ENCODE measurements at regions not wholly inside any gene's neighbourhood (a gene's known extent, or its start where the extent isn't known, plus 50 kb on each side); places are given as distances from the start of the nearest gene placed in this dataset.
"Not testable (repeated sequence)": the region's sequence is repeated elsewhere in the genome, so short reads cannot be mapped to it uniquely, and the experiment has no call there.

DNA sequence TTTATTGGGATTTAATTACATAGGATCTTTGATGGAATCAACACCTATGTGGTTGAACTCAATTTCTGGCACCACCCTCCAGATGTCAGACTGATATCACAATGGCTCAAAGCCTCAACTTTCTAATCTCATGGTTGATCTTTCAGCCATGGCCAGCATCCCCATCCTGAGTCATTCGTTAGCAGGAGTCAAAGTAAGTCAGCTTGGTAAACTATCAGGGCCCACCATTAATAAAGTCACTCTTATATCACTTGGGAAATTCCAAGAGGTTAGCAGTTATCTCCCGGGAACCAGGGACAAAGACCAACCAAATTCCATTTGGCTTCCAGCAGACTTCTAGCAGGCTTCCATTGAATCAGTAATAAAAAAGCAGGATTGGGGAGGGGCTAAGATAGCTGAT is 50.7 kb upstream of the TNFSF4 start:
- in situ Hi-C loops (cut with MboI; ENCODE audit: low sequenced_read_pairs), result no loop called here

DNA sequence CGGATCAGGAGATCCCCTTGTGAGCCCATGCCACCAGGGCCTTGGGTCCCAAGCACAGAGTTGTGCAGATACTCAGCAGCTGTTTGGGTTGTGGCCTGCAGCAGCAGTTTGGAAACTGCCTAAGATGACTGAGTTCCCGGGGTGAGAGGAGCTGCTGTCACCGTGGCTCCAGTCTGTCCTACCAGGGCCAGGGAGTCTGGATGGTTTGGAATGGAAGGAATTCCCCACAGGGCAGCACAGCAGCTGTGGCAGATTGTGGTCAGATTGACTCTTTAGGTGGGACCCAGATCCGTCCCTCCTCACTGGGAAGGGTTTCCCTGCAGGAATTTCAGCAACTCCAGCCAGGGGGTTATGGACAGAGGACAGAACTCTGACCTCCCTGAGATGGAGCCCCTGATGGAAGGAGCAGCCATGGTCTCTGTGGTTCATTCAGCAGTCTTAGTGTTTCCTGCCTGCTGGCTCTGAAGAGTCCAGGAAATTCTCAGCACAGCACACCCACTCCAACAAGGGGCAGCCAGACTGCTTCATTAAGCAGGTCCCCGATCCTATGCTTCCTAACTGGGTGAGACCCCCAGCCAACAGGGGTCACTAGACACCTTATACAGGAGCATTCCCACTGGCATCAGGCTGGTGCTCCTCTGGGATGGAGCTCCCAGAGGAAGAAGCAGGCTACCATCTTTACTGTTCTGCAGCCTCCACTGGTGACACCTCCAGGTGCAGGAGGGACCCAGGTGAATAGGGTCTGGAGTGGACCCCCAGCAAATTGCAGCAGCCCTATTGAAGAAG is 51.5 kb upstream of the TNFSF4 start:
- in situ Hi-C loops (cut with MboI; ENCODE audit: low sequenced_read_pairs), result no loop called here

DNA sequence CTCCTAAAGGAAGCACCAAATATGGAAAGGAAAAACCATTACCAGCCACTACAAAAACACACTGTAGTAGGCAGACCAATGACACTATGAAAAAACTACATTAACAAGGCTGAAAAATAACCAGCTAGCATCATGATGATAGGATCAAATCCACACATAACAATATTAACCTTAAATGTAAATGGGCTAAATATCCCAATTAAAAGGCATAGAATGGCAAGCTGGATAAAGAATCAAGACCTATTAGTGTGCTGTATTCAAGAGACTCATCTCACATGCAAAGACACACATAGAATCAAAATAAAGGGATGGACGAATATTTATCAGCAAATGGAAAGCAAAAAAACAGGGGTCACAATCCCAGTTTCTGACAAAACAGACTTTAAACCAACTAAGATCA is 53.2 kb upstream of the TNFSF4 start:
- in situ Hi-C loops (cut with MboI; ENCODE audit: low sequenced_read_pairs), result not testable (repeated sequence)

DNA sequence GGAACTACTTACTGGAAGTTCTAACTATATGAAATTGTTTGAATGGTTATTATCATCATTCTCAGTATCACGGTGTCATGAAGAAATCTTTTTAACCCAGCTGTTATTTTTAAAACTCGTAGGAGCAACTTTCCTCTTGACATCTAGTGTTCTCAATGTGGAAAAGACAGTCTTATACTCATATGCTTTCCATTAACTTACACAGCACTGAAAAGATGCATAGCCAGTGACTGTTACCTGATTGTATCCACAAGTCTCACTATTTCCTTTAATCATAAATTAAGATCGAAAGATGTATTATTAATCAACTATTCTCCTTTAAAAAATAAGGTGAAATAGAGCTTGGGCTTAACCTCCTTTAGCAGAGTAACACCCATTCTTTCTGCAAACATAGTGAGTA is 59.7 kb upstream of the TNFSF4 start:
- in situ Hi-C loops (cut with MboI; ENCODE audit: low sequenced_read_pairs), result no loop called here

GRCh38 chr1:173267453-173267945 is 60.4 kb upstream of the TNFSF4 start:
- in situ Hi-C loops (cut with MboI; ENCODE audit: low sequenced_read_pairs), result no loop called here

GRCh38 chr1:173268261-173268660 is 61.1 kb upstream of the TNFSF4 start:
- in situ Hi-C loops (cut with MboI; ENCODE audit: low sequenced_read_pairs), result no loop called here

GRCh38 chr1:173268786-173269277 is 61.7 kb upstream of the TNFSF4 start:
- in situ Hi-C loops (cut with MboI; ENCODE audit: low sequenced_read_pairs), result no loop called here

DNA sequence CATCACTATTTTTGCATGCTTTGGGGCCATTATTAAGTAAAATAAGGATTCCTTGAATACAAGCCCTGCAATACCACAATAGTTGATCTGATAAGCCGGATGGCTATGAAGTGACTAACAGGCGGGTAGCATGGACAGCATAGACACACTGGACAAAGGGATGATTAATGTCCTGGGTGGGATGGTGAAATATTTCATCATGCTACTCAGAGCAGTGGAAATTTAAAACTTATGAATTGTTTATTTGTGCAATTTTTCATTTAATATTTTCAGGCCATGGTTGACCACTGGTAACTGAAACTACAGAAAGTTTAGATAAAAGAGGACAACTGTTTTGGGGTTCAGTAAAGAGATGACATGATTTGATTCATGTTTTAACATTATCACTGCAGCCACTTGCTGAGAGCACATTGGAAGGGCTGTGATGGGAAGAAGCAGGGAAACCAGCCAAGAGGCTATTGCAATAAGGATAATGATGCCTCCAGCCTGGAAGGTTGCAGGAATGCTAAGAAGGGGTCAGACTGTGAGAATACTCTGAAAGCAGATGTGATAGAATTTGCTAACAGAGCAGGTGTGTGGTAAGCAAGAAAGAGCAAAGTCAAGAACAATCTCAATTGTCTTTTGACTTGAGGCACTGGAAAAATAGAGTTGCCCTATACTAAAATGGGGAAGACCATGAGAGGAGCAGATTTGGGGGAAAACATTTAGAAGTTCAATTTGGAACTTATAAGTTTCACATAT is 62.5 kb upstream of the TNFSF4 start:
- in situ Hi-C loops (cut with MboI; ENCODE audit: low sequenced_read_pairs), result no loop called here

- in situ Hi-C loops (cut with MboI; ENCODE audit: low sequenced_read_pairs), result no loop called here
Measured at GRCh38 chr1:173270243-173270642, 63.1 kb upstream of the TNFSF4 start.

GRCh38 chr1:173271021-173271420 is 63.9 kb upstream of the TNFSF4 start:
- in situ Hi-C loops (cut with MboI; ENCODE audit: low sequenced_read_pairs), result not testable (repeated sequence)

GRCh38 chr1:173275496-173275895 is 68.4 kb upstream of the TNFSF4 start:
- in situ Hi-C loops (cut with MboI; ENCODE audit: low sequenced_read_pairs), result no loop called here

GRCh38 chr1:173276922-173277800 is 70.0 kb upstream of the TNFSF4 start:
- in situ Hi-C loops (cut with MboI; ENCODE audit: low sequenced_read_pairs), result no loop called here

DNA sequence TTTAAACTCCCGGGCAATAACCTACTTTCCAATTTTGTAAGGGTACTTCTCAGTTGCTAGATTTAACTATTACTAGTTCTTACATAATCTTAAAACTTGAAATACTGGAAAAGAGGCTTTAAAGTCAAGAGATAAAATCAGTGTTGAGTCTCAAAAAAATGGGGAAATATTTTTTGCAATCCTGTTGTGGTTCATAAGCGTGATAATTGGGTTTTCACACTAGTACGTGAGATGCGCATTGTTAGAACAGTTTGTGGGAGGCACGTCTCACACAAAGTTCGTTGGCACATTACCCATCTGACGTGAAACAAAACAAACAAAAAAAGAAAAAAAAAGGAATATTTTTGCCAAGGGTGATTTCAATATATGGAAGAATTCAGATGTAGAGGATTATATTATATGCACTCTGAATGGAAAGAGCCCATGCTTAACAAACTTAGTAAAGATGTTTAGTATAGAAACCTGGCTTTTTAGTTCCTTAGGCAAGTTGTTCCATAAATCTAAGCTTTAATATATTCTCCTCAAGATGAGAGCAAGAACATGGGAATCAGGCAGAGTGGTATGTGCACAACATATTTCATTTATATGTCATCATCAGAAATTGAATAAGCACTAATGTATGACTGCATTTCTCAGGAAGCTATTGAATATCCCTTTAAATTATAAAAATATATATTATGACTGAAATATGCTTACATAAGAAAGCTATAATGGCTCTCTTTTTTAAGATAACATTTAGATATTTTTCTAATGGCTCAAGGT is 73.9 kb upstream of the TNFSF4 start:
- in situ Hi-C loops (cut with MboI; ENCODE audit: low sequenced_read_pairs), result no loop called here

GRCh38 chr1:173285048-173285447 is 77.9 kb upstream of the TNFSF4 start:
- in situ Hi-C loops (cut with MboI; ENCODE audit: low sequenced_read_pairs), result no loop called here

- in situ Hi-C loops (cut with MboI; ENCODE audit: low sequenced_read_pairs), result no loop called here
Measured at GRCh38 chr1:173287785-173288184, 80.7 kb upstream of the TNFSF4 start.

DNA sequence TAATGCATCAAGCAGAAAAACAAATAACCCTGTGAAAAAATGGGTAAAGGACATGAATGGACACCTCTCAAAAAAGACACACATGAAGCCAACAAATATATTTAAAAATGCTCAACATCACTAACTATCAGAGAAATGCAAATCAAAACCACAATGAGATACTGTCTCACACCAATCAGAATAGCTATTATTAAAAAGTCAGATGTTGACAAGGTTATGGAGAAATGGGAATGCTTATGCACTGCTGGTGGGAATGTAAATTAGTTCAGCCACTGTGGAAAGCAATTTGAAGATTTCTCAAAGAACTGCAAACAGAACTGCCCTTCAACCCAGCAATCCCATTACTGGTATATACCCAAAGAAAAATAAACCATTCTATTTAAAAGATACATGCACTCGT is 86.6 kb upstream of the TNFSF4 start:
- in situ Hi-C loops (cut with MboI; ENCODE audit: low sequenced_read_pairs), result no loop called here

DNA sequence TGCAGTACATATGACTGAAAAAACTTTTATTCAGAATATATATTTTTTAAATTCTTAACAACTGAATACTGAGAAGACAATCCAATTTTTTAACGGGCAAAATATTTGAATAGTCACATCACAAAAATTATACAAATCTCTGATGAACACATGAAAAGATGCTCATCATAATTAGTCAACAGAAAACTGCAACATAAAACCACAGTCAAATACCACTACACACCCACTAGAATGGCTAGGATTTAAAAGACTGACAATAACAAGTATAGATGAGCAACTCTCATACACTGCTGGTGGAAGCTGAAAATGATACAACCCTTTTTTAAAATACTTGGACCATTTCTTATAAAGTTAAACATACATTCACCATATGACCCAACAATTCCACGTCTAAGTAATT is 87.7 kb upstream of the TNFSF4 start:
- in situ Hi-C loops (cut with MboI; ENCODE audit: low sequenced_read_pairs), result no loop called here

- in situ Hi-C loops (cut with MboI; ENCODE audit: low sequenced_read_pairs), result no loop called here
Measured at GRCh38 chr1:173295391-173295790, 88.3 kb upstream of the TNFSF4 start.

DNA sequence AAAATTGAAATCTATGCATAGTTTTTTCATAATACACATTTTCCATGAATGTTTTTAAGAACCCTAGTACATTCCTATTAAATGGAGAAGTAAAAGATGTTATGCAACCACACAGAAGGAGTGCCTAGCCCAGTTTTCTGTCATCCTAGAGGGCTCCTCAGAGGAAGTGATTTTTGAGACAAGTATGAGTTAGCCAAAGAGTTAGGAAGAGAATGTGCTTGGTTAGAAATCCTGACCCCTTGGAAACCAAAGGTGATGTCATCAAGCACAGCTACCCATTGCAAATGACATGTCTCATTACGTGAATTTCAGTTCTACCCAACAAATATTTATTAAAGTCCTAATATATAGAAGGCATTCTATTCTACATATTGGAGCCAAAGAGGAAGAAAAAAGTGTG is 88.9 kb upstream of the TNFSF4 start:
- in situ Hi-C loops (cut with MboI; ENCODE audit: low sequenced_read_pairs), result no loop called here

DNA sequence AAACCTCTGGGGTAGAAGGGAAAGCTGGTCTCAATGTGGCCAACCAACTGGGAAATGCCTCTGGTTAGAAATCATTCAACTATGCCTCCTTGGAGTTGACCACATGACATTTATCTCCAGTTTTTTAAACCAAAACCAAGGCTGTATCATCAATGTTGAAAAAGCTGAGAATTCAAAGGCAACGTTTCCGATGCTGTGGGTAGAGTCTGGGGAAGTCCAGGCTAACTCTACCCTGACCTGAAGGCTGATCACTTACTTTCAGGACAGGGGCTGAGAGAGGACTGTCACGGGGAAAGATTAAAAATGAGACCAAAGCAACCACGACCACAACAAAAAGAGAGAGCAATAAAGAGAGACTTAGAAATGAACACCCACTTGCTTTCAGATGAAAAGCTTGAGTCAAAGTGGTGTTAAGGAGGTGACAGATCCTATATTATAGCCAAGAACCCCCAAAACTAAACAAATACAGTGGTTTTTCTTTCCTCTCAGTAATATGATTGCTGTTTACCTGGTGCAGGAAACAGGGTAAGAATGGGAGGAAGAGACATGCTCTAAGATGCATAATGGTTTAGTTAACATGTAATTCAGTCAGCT is 90.8 kb upstream of the TNFSF4 start:
- in situ Hi-C loops (cut with MboI; ENCODE audit: low sequenced_read_pairs), result no loop called here

Data from HL-60/S4 (cell line).